ENCODE measurements at regions not wholly inside any gene's neighbourhood (a gene's known extent, or its start where the extent isn't known, plus 50 kb on each side); places are given as distances from the start of the nearest gene placed in this dataset.

DNA sequence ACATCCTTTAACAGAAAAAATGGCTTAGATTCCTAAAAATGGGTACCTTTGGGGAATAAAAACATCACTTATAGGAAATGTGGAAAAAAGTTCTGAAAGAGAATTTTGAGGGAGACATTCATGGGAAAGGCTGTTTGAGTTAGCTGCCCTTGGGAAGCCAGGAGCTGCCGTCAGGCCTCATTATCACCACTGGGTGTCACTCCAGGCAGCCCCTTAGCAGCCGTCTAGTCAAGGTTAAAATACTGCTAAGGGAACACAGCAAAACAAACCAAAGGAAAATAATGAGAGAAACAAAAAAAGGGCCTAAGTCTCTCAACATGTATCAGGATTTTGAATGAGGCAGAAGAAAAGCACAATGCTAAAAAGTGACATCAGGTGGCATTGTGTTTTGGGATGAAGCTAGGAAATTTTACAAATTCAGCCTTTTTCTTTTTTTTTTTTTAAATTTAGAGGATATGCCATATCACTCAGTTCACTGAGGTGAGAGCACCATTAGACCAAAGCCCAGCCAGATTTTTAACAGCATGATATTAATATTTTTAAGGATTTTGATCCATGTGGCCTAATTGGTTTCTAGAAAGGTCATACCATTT is 235.3 kb downstream of the GPAT3 start:
- TF ChIP-seq POLR2AphosphoS5 (IDR thresholded peaks at IDR 0.05; ENCODE audit: borderline replicate concordance, low read depth, low read length) (no peak), EZH2 (IDR thresholded peaks at IDR 0.05) (no peak)
